ENCODE measurements at regions not wholly inside any gene's neighbourhood (a gene's known extent, or its start where the extent isn't known, plus 50 kb on each side); places are given as distances from the start of the nearest gene placed in this dataset.

DNA sequence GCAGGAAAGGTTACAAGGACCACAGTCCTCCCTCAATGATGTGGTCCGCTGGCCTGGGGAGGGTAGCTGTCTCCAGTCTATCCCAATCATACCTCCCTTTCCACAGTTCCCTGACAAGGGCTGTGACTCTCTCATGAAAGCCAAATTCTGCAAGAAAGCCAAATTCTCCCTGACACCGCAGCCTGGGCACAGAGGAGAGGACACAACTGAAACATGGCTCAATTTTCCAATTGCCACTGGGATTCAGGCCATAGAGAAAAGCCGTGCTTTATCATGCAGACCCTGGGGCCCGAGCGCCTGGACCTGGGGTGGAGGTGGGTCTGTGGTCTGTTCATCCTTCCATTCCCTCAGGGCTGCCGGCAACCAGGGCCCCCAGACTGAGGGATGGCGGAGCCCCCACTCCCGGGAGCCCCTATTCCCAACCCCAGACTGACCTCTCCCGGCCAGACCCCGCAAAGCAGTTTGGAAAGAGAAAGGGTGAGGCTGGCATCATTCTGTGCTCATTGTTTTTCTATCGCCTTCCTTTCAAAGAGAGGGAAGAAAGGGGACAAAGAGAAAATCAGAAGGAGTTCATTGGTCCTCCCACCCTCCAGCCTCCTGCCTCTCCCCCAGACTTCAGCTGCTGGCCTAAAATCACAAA, 239.5 kb downstream of the BUD13 start:
- H3K4me3 ChIP-seq (ENCODE audit: low read length in 2 of 2), result no peak overlapping the region
- H3K9ac ChIP-seq (ENCODE audit: low read length in 2 of 2), result no peak overlapping the region
- peaks cover 3 to 14% of the 10 kb centered on the region in 2 donors for H3K9me3 ChIP-seq (ENCODE audit: control insufficient read depth in 2 of 2, low read length in 2 of 2)
- H3K4me1 ChIP-seq (ENCODE audit: control insufficient read depth, insufficient read depth, low read length), result no peaks in the 10 kb centered on the region
- H3K27ac ChIP-seq (ENCODE audit: low read length), result no peak overlapping the region
- no peaks in the 10 kb centered on the region for H3K36me3 ChIP-seq (ENCODE audit: control insufficient read depth in 2 of 2, insufficient read depth in 2 of 2, low read length in 2 of 2)
- peaks cover 8 to 14% of the 10 kb centered on the region in 2 donors for H3K27me3 ChIP-seq (ENCODE audit: control insufficient read depth in 1 of 2, insufficient read depth in 2 of 2, low read length in 2 of 2)

DNA sequence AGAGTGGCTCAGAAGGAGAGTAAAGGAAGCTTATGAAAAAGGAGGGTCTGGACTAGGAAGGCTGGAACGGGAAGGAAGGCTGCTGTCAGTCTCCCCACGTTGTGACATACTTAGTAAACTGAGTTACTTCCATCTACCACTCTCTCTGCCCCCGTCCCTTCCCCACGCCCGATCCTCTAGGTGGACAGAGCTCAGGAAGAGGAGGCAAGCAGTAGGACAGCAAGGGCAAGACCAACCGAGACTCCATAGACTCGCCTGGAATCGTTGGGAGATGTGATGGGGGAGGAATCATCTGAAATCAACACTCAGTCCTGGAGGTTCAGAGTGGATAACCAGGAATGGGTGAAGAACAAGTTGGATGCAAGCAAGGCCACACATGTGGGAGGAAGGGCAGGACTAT, 240.7 kb downstream of the BUD13 start:
- Histone ChIP-seq H3K9me3 (ENCODE audit: control insufficient read depth in 2 of 2, low read length in 2 of 2) (peaks cover 3 to 14% of the 10 kb centered on the region in 2 donors), H3K36me3 (ENCODE audit: control insufficient read depth in 2 of 2, insufficient read depth in 2 of 2, low read length in 2 of 2) (no peaks in the 10 kb centered on the region), H3K4me1 (ENCODE audit: control insufficient read depth, insufficient read depth, low read length) (no peaks in the 10 kb centered on the region), H3K9ac (ENCODE audit: low read length in 2 of 2) (no peak overlapping the region), H3K4me3 (ENCODE audit: low read length in 2 of 2) (no peak overlapping the region), H3K27me3 (ENCODE audit: control insufficient read depth in 1 of 2, insufficient read depth in 2 of 2, low read length in 2 of 2) (peaks cover 8 to 14% of the 10 kb centered on the region in 2 donors), H3K27ac (ENCODE audit: low read length) (no peak overlapping the region)

DNA sequence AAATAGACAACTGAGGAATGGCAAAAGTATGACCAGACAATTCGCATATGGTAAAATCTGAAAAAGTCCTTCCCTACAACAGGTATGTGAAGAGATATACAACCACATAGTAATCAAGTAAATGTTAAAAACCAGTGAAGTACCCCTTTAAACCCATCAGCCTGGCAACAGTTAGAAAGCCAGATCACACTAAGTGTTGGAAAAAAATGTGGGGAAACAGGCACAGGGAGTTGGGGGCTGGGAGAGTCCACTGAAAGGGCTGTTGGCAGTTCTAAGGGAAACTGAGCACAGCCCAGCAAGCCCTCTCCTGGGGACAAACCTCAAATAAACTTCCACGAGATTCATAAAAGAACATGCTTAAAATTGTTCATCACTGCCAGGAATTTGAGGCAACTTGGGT, 242.1 kb downstream of the BUD13 start:
- Histone ChIP-seq H3K36me3 (ENCODE audit: control insufficient read depth in 2 of 2, insufficient read depth in 2 of 2, low read length in 2 of 2) (no peaks in the 10 kb centered on the region), H3K27me3 (ENCODE audit: control insufficient read depth in 1 of 2, insufficient read depth in 2 of 2, low read length in 2 of 2) (peaks cover 8% of the 10 kb centered on the region in 2 donors), H3K9me3 (ENCODE audit: control insufficient read depth in 2 of 2, low read length in 2 of 2) (peaks cover 3 to 14% of the 10 kb centered on the region in 2 donors), H3K9ac (ENCODE audit: low read length in 2 of 2) (no peak overlapping the region), H3K27ac (ENCODE audit: low read length) (no peak overlapping the region), H3K4me3 (ENCODE audit: low read length in 2 of 2) (no peak overlapping the region), H3K4me1 (ENCODE audit: control insufficient read depth, insufficient read depth, low read length) (no peaks in the 10 kb centered on the region)

DNA sequence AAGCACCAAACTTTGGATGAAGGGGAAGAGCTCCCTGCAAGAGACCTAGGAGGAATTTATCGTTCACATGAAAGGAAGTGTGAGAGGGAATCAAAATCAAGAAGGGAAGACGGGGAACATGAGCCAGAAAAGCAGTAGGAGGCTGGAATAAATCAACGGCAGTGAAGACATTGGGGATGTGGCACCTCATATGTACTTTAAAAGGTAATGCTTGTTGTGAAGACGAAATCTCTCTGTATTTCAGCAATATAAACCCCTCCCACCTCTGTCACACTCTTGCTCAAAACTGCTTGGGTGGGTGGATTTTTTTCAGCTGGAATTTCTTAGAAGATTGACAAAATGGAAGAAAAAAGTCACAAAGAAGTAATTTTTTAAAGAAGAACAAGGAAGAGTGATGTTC, 243.5 kb downstream of the BUD13 start:
- no peak overlapping the region for H3K9ac ChIP-seq (ENCODE audit: low read length in 2 of 2)
- peaks cover 5 to 8% of the 10 kb centered on the region in 2 donors for H3K27me3 ChIP-seq (ENCODE audit: control insufficient read depth in 1 of 2, insufficient read depth in 2 of 2, low read length in 2 of 2)

DNA sequence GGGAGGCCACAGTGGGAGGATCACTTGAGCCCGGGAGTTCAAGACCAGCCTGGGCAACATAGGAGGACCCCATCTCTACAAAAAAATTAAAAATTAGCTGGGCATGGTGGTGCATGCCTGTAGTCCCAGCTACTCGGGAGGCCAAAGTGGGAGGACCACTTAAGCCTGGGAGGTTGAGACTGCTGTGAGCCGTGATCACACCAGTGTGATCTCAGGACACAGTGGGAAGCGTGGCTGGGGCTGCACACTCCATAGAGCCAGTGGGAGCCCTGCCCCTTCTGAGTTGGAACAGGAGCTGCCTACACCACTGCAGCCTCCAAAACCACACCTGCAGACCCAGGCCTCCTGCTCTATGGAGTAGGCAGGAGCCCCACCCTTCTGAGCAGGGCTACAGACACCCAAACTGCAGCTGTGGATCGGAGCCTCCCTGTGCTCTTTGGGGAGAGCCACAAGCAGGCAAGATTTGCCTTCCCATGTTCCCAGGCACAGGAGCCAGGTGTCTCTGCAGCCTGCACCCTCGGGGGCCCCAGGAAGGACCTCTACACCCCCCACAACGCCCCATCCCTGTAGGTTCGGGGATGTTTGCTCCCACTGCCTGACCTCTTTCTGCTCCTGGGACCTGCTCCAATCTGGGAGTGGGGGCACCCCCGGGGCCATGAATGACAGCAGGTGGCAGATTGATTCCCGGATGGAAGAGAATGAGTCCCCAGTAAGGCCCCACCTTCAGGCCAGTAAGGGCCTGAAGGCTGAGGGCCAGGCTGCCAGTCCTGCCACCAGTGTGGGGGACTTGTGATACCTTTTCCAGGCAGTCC, 245.4 kb downstream of the BUD13 start:
- peaks cover 5 to 8% of the 10 kb centered on the region in 2 donors for H3K27me3 ChIP-seq (ENCODE audit: control insufficient read depth in 1 of 2, insufficient read depth in 2 of 2, low read length in 2 of 2)
- no peaks in the 10 kb centered on the region for H3K36me3 ChIP-seq (ENCODE audit: control insufficient read depth in 2 of 2, insufficient read depth in 2 of 2, low read length in 2 of 2)
- no peak overlapping the region for H3K27ac ChIP-seq (ENCODE audit: low read length)
- no peak overlapping the region for H3K9ac ChIP-seq (ENCODE audit: low read length in 2 of 2)
- H3K9me3 ChIP-seq (ENCODE audit: control insufficient read depth in 2 of 2, low read length in 2 of 2), result peaks cover 3 to 14% of the 10 kb centered on the region in 2 donors
- H3K4me1 ChIP-seq (ENCODE audit: control insufficient read depth, insufficient read depth, low read length), result no peaks in the 10 kb centered on the region
- H3K4me3 ChIP-seq (ENCODE audit: low read length in 2 of 2), result no peak overlapping the region

More for the DNA sequence above, 243.5 kb downstream of the BUD13 start:
- Histone ChIP-seq H3K36me3 (ENCODE audit: control insufficient read depth in 2 of 2, insufficient read depth in 2 of 2, low read length in 2 of 2) (no peaks in the 10 kb centered on the region), H3K27ac (ENCODE audit: low read length) (no peak overlapping the region), H3K9me3 (ENCODE audit: control insufficient read depth in 2 of 2, low read length in 2 of 2) (peaks cover 3 to 14% of the 10 kb centered on the region in 2 donors), H3K4me1 (ENCODE audit: control insufficient read depth, insufficient read depth, low read length) (no peaks in the 10 kb centered on the region), H3K4me3 (ENCODE audit: low read length in 2 of 2) (no peak overlapping the region)

DNA sequence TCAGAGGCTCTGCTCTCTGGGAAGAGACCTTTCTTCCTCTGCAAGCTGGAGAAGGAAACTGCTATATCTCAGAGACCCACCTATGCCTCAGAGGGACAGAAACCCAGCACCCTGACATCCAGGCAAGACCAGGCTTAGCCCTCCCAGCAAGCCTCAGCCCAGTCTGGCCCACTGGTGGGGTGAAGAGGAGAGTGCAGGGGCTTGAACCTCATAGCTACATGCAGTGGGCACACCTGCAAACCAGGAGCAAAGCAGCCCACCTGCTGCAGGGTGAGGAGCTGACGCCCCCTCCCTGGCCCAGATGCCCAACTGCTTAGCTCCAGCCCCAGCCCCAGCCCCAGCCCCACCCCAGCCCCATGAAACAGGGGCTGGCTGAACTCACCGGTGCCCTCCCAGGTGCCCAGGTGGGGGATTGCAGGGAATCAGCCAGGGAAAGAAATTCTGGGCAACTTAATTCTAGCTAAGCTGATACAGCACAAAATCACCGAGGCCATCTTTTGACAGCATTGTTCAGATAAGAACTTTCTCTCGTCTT, 246.8 kb downstream of the BUD13 start:
- H3K27ac ChIP-seq (ENCODE audit: low read length), result no peak overlapping the region
- H3K9ac ChIP-seq (ENCODE audit: low read length in 2 of 2), result no peak overlapping the region
- H3K9me3 ChIP-seq (ENCODE audit: control insufficient read depth in 2 of 2, low read length in 2 of 2), result peaks cover 3 to 8% of the 10 kb centered on the region in 2 donors
- H3K27me3 ChIP-seq (ENCODE audit: control insufficient read depth in 1 of 2, insufficient read depth in 2 of 2, low read length in 2 of 2), result peaks cover 0 to 8% of the 10 kb centered on the region in 2 donors
- H3K4me1 ChIP-seq (ENCODE audit: control insufficient read depth, insufficient read depth, low read length), result no peaks in the 10 kb centered on the region
- no peaks in the 10 kb centered on the region for H3K36me3 ChIP-seq (ENCODE audit: control insufficient read depth in 2 of 2, insufficient read depth in 2 of 2, low read length in 2 of 2)
- H3K4me3 ChIP-seq (ENCODE audit: low read length in 2 of 2), result no peak overlapping the region

DNA sequence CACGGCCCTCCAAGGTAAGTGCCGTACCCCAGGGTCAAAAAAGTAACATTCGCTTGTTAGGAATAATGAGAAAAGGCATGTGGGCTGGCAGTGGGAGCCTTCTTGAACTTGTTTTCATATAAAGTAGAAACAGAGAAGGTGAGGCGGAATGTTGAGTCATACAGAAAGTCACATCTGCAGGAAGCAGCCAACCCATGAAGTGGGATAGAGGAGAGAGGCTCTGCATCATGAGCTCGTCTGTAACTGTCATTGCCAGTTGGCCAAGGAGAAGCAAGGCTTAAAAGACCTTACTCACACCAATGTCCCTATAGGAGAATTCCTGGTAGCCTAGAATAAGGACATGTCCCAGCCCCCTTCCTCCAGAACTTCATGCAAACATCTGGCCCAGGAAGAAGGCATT, 253.3 kb downstream of the BUD13 start:
- Histone ChIP-seq H3K27me3 (ENCODE audit: control insufficient read depth in 1 of 2, insufficient read depth in 2 of 2, low read length in 2 of 2) (peaks cover 0 to 8% of the 10 kb centered on the region in 2 donors), H3K9me3 (ENCODE audit: control insufficient read depth in 2 of 2, low read length in 2 of 2) (peaks cover 0 to 2% of the 10 kb centered on the region in 2 donors), H3K4me3 (ENCODE audit: low read length in 2 of 2) (no peak overlapping the region), H3K36me3 (ENCODE audit: control insufficient read depth in 2 of 2, insufficient read depth in 2 of 2, low read length in 2 of 2) (no peaks in the 10 kb centered on the region), H3K27ac (ENCODE audit: low read length) (no peak overlapping the region), H3K4me1 (ENCODE audit: control insufficient read depth, insufficient read depth, low read length) (no peaks in the 10 kb centered on the region), H3K9ac (ENCODE audit: low read length in 2 of 2) (no peak overlapping the region)

DNA sequence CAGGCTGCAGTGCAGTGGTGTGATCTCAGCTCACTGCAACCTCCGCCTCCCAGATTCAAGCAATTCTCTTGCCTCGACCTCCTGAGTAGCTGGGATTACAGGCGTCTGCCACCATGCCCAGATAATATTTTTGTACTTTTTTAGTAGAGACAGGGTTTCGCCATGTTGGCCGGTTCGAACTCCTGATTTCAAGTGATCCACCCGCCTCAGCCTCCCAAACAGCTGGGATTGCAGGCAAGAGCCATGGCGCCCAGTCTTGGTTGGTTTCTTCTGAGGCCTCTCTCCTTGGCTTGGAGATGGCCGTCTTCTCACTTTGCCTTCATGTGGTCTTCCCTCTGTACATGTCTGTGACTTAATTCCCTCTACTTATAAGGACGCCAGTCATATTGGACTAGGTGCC, 254.6 kb downstream of the BUD13 start:
- Histone ChIP-seq H3K27me3 (ENCODE audit: control insufficient read depth in 1 of 2, insufficient read depth in 2 of 2, low read length in 2 of 2) (peaks cover 1 to 14% of the 10 kb centered on the region in 2 donors), H3K9ac (ENCODE audit: low read length in 2 of 2) (no peak overlapping the region), H3K9me3 (ENCODE audit: control insufficient read depth in 2 of 2, low read length in 2 of 2) (peaks cover 0 to 2% of the 10 kb centered on the region in 2 donors), H3K27ac (ENCODE audit: low read length) (no peak overlapping the region), H3K4me3 (ENCODE audit: low read length in 2 of 2) (no peak overlapping the region), H3K4me1 (ENCODE audit: control insufficient read depth, insufficient read depth, low read length) (no peaks in the 10 kb centered on the region), H3K36me3 (ENCODE audit: control insufficient read depth in 2 of 2, insufficient read depth in 2 of 2, low read length in 2 of 2) (no peaks in the 10 kb centered on the region)

DNA sequence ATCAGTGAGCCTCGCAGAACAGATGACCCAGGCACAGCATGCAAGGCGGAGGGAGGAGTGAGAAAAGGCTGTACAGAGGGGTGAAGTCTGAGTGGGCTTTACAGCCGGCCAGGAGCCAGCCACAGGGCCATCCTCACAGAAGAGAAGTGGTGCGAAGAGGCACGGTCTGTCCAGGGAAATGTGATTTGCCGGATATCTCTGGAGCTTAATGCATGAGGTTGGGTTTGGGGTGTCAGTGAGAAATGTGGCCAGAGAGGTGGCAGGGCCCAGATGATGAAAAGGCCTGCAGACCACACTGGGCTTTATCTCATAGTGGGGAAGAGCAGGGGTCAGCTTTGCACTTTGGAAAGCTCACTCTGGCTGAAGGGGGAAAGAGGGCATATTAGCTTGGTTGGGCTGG, 255.2 kb downstream of the BUD13 start:
- Histone ChIP-seq H3K27ac (ENCODE audit: low read length) (no peak overlapping the region), H3K4me3 (ENCODE audit: low read length in 2 of 2) (no peak overlapping the region), H3K4me1 (ENCODE audit: control insufficient read depth, insufficient read depth, low read length) (no peaks in the 10 kb centered on the region), H3K9ac (ENCODE audit: low read length in 2 of 2) (no peak overlapping the region), H3K9me3 (ENCODE audit: control insufficient read depth in 2 of 2, low read length in 2 of 2) (peaks cover 0 to 2% of the 10 kb centered on the region in 2 donors), H3K27me3 (ENCODE audit: control insufficient read depth in 1 of 2, insufficient read depth in 2 of 2, low read length in 2 of 2) (peaks cover 7 to 15% of the 10 kb centered on the region in 2 donors), H3K36me3 (ENCODE audit: control insufficient read depth in 2 of 2, insufficient read depth in 2 of 2, low read length in 2 of 2) (no peaks in the 10 kb centered on the region)

DNA sequence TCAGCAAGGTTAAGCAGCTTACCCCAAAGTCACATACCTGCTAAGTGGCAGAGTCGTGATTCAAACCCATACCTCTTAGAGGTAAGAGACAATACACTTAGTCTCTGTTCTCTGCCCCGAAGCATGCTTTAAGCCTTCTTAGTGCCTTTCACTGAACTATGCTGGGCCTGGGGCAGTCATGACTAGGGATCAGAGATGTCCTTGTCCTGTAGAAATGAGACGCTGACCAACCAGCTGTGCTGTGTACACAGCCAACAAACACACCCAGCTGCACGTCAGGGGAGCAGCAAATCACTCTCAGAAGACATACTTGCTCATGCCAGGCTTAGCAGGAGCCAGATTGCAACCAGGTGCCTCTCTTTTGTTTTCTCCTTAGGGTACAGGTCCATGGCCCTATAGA, 255.7 kb downstream of the BUD13 start:
- peaks cover 12 to 17% of the 10 kb centered on the region in 2 donors for H3K27me3 ChIP-seq (ENCODE audit: control insufficient read depth in 1 of 2, insufficient read depth in 2 of 2, low read length in 2 of 2)
- H3K4me3 ChIP-seq (ENCODE audit: low read length in 2 of 2), result no peak overlapping the region
- H3K4me1 ChIP-seq (ENCODE audit: control insufficient read depth, insufficient read depth, low read length), result no peaks in the 10 kb centered on the region
- peaks cover 0 to 2% of the 10 kb centered on the region in 2 donors for H3K9me3 ChIP-seq (ENCODE audit: control insufficient read depth in 2 of 2, low read length in 2 of 2)
- H3K9ac ChIP-seq (ENCODE audit: low read length in 2 of 2), result no peak overlapping the region
- H3K27ac ChIP-seq (ENCODE audit: low read length), result no peak overlapping the region
- no peaks in the 10 kb centered on the region for H3K36me3 ChIP-seq (ENCODE audit: control insufficient read depth in 2 of 2, insufficient read depth in 2 of 2, low read length in 2 of 2)

Measured in stomach smooth muscle (tissue), 2 donors.